NCI-H510A treated with DMSO at 0.1 percent for 48 hours (cell line): ENCODE measurements at regions not wholly inside any gene's neighbourhood (a gene's known extent, or its start where the extent isn't known, plus 50 kb on each side); places are given as distances from the start of the nearest gene placed in this dataset.
"Not testable (repeated sequence)": the region's sequence is repeated elsewhere in the genome, so short reads cannot be mapped to it uniquely, and the experiment has no call there.

Experiments
- DNase-seq: peaks from one replicate; lab custom pipeline; 2025; lab: John Stamatoyannopoulos, UW

GRCh38 chr5:77909237-77909636, 133.1 kb upstream of the TBCA start:
- no peak for DNase-seq

- no peak for DNase-seq
Observed at GRCh38 chr5:77908787-77909186, 132.6 kb upstream of the TBCA start.

GRCh38 chr5:77907786-77908185, 131.6 kb upstream of the TBCA start:
- no peak for DNase-seq

- DNase-seq: no peak
Observed at GRCh38 chr5:77906806-77907205, 130.7 kb upstream of the TBCA start.

- no peak for DNase-seq
Observed at GRCh38 chr5:77904362-77904761, 128.2 kb upstream of the TBCA start.

- no peak for DNase-seq
Observed at GRCh38 chr5:77900691-77901090, 124.6 kb upstream of the TBCA start.

- no peak for DNase-seq
Observed at GRCh38 chr5:77898385-77898784, 122.2 kb upstream of the TBCA start.

GRCh38 chr5:77896338-77896737, 120.2 kb upstream of the TBCA start:
- DNase-seq: no peak

- DNase-seq: not testable (repeated sequence)
Observed at GRCh38 chr5:77894103-77894502, 118.0 kb upstream of the TBCA start.

- no peak for DNase-seq
Observed at GRCh38 chr5:77893225-77893860, 117.2 kb upstream of the TBCA start.

GRCh38 chr5:77892061-77893010, 116.2 kb upstream of the TBCA start:
- peak; percentile 11 for DNase-seq

GRCh38 chr5:77885519-77885918, 109.4 kb upstream of the TBCA start:
- DNase-seq: no peak

- DNase-seq: no peak
Observed at GRCh38 chr5:77882670-77883257, 106.6 kb upstream of the TBCA start.

GRCh38 chr5:77881528-77881927, 105.4 kb upstream of the TBCA start:
- DNase-seq: no peak

- no peak for DNase-seq
Observed at GRCh38 chr5:77877516-77878355, 101.6 kb upstream of the TBCA start.

GRCh38 chr5:77876862-77877502, 100.8 kb upstream of the TBCA start:
- no peak for DNase-seq

GRCh38 chr5:77876316-77876715, 100.2 kb upstream of the TBCA start:
- no peak for DNase-seq

GRCh38 chr5:77874691-77875090, 98.6 kb upstream of the TBCA start:
- DNase-seq: no peak

GRCh38 chr5:77873239-77873638, 97.1 kb upstream of the TBCA start:
- no peak for DNase-seq

GRCh38 chr5:77871946-77872345, 95.8 kb upstream of the TBCA start:
- DNase-seq: no peak

GRCh38 chr5:77871016-77871415, 94.9 kb upstream of the TBCA start:
- no peak for DNase-seq
